Activated CD4-positive, alpha-beta memory T cell treated with anti-CD3 and anti-CD28 coated beads for 36 hours (primary cell): ENCODE measurements at regions not wholly inside any gene's neighbourhood (a gene's known extent, or its start where the extent isn't known, plus 50 kb on each side); places are given as distances from the start of the nearest gene placed in this dataset.

Experiments
- CTCF ChIA-PET: fragments of 350-600 bp; sonication (Branson Sonifier 250); formaldehyde crosslinking; loops from one replicate; lab custom pipeline; 2021; ENCODE audit warnings: antibody characterized with exemption, inconsistent platforms; lab: Charles Lee
- POLR2A ChIA-PET: fragments of 350-600 bp; sonication (Branson Sonifier 250); formaldehyde crosslinking; loops from one replicate; lab custom pipeline; 2021; ENCODE audit warnings: antibody characterized with exemption; lab: Charles Lee
- DNase-seq: peaks from one replicate; pipeline ENCODE4 v3.0.0-alpha.2; 2020
- H3K27ac Mint-ChIP-seq: one replicate; pipeline ENCODE4 v1.8.0; 2021; ENCODE audit warnings: mixed read lengths
- H3K27me3 Mint-ChIP-seq: one replicate; pipeline ENCODE4 v1.8.0; 2021; ENCODE audit warnings: mixed read lengths
- H3K36me3 Mint-ChIP-seq: one replicate; pipeline ENCODE4 v1.8.0; 2021; ENCODE audit warnings: mixed read lengths
- H3K4me1 Mint-ChIP-seq: one replicate; pipeline ENCODE4 v1.8.0; 2021; ENCODE audit warnings: low read depth, mixed read lengths
- H3K4me3 Mint-ChIP-seq: one replicate; pipeline ENCODE4 v1.8.0; 2021; ENCODE audit warnings: mild to moderate bottlenecking, mixed read lengths
- H3K9me3 Mint-ChIP-seq: one replicate; pipeline ENCODE4 v1.8.0; 2021; ENCODE audit warnings: mixed read lengths
- intact Hi-C: fragments of 100-400 bp; cut with micrococcal nuclease; formaldehyde crosslinking; loops from one replicate; pipeline ENCODE4 v1.15.1; 2023

GRCh38 chr22:27624042-27624441 lies 177.5 kb downstream of the MN1 start:
- no peak overlapping the region for H3K27ac Mint-ChIP-seq
- ChIA-PET CTCF (no interaction called here), POLR2A (no interaction called here)
- no peak for DNase-seq
- H3K36me3 Mint-ChIP-seq, result no peaks in the 10 kb centered on the region
- H3K4me3 Mint-ChIP-seq, result no peak overlapping the region
- no peaks in the 10 kb centered on the region for H3K4me1 Mint-ChIP-seq
- no peaks in the 10 kb centered on the region for H3K27me3 Mint-ChIP-seq
- intact Hi-C loops, result no loop called here
- H3K9me3 Mint-ChIP-seq, result no peaks in the 10 kb centered on the region

GRCh38 chr22:27624705-27625104 lies 176.9 kb downstream of the MN1 start:
- no peak for DNase-seq
- Mint-ChIP-seq H3K36me3 (no peaks in the 10 kb centered on the region), H3K4me3 (no peak overlapping the region), H3K9me3 (no peaks in the 10 kb centered on the region), H3K27me3 (no peaks in the 10 kb centered on the region), H3K4me1 (no peaks in the 10 kb centered on the region), H3K27ac (no peak overlapping the region)
- ChIA-PET CTCF (no interaction called here), POLR2A (no interaction called here)
- intact Hi-C loops, result no loop called here

- no peaks in the 10 kb centered on the region for H3K27me3 Mint-ChIP-seq
- CTCF ChIA-PET, result no interaction called here
- no peaks in the 10 kb centered on the region for H3K4me1 Mint-ChIP-seq
- no peak overlapping the region for H3K4me3 Mint-ChIP-seq
- H3K9me3 Mint-ChIP-seq, result no peaks in the 10 kb centered on the region
- no peaks in the 10 kb centered on the region for H3K36me3 Mint-ChIP-seq
- no peak overlapping the region for H3K27ac Mint-ChIP-seq
- POLR2A ChIA-PET, result no interaction called here
- intact Hi-C loops, result no loop called here
- DNase-seq, result no peak
These were observed 175.5 kb downstream of the MN1 start for GRCh38 chr22:27625769-27626674.

GRCh38 chr22:27626675-27627443 lies 174.7 kb downstream of the MN1 start:
- no peaks in the 10 kb centered on the region for H3K36me3 Mint-ChIP-seq
- POLR2A ChIA-PET, result no interaction called here
- CTCF ChIA-PET, result no interaction called here
- H3K27me3 Mint-ChIP-seq, result no peaks in the 10 kb centered on the region
- H3K4me3 Mint-ChIP-seq, result no peak overlapping the region
- H3K9me3 Mint-ChIP-seq, result no peaks in the 10 kb centered on the region
- no peaks in the 10 kb centered on the region for H3K4me1 Mint-ChIP-seq
- H3K27ac Mint-ChIP-seq, result no peak overlapping the region
- DNase-seq, result no peak
- intact Hi-C loops, result no loop called here

GRCh38 chr22:27627444-27627833 lies 174.1 kb downstream of the MN1 start:
- Mint-ChIP-seq H3K27ac (no peak overlapping the region), H3K9me3 (no peaks in the 10 kb centered on the region), H3K4me1 (no peaks in the 10 kb centered on the region), H3K36me3 (no peaks in the 10 kb centered on the region), H3K4me3 (no peak overlapping the region), H3K27me3 (no peaks in the 10 kb centered on the region)
- CTCF ChIA-PET, result no interaction called here
- intact Hi-C loops, result no loop called here
- POLR2A ChIA-PET, result no interaction called here
- no peak for DNase-seq

- ChIA-PET CTCF (no interaction called here), POLR2A (no interaction called here)
- H3K4me1 Mint-ChIP-seq, result no peaks in the 10 kb centered on the region
- no peaks in the 10 kb centered on the region for H3K27me3 Mint-ChIP-seq
- H3K9me3 Mint-ChIP-seq, result no peaks in the 10 kb centered on the region
- no peak for DNase-seq
- no peak overlapping the region for H3K27ac Mint-ChIP-seq
- intact Hi-C loops, result no loop called here
- no peaks in the 10 kb centered on the region for H3K36me3 Mint-ChIP-seq
- H3K4me3 Mint-ChIP-seq, result no peak overlapping the region
These were observed 173.7 kb downstream of the MN1 start for GRCh38 chr22:27627901-27628300.

GRCh38 chr22:27628341-27628740 lies 173.2 kb downstream of the MN1 start:
- no peaks in the 10 kb centered on the region for H3K9me3 Mint-ChIP-seq
- no peaks in the 10 kb centered on the region for H3K4me1 Mint-ChIP-seq
- no peak overlapping the region for H3K4me3 Mint-ChIP-seq
- no peak for DNase-seq
- intact Hi-C loops, result no loop called here
- no peaks in the 10 kb centered on the region for H3K27me3 Mint-ChIP-seq
- H3K27ac Mint-ChIP-seq, result no peak overlapping the region
- ChIA-PET POLR2A (no interaction called here), CTCF (no interaction called here)
- no peaks in the 10 kb centered on the region for H3K36me3 Mint-ChIP-seq

GRCh38 chr22:27628891-27629631 lies 172.5 kb downstream of the MN1 start:
- intact Hi-C loops, result no loop called here
- Mint-ChIP-seq H3K4me1 (no peaks in the 10 kb centered on the region), H3K36me3 (no peaks in the 10 kb centered on the region), H3K27ac (no peak overlapping the region), H3K9me3 (no peaks in the 10 kb centered on the region), H3K27me3 (peaks cover 3% of the 10 kb centered on the region), H3K4me3 (no peak overlapping the region)
- ChIA-PET CTCF (no interaction called here), POLR2A (no interaction called here)
- no peak for DNase-seq

- Mint-ChIP-seq H3K27ac (no peak overlapping the region), H3K9me3 (no peaks in the 10 kb centered on the region), H3K4me3 (no peak overlapping the region), H3K4me1 (no peaks in the 10 kb centered on the region), H3K27me3 (peaks cover 3% of the 10 kb centered on the region), H3K36me3 (no peaks in the 10 kb centered on the region)
- POLR2A ChIA-PET, result no interaction called here
- no peak for DNase-seq
- CTCF ChIA-PET, result no interaction called here
- intact Hi-C loops, result no loop called here
These were observed 171.5 kb downstream of the MN1 start for GRCh38 chr22:27629908-27630673.

- no peaks in the 10 kb centered on the region for H3K36me3 Mint-ChIP-seq
These were observed 170.8 kb downstream of the MN1 start for GRCh38 chr22:27630754-27631153.

GRCh38 chr22:27631641-27632040 lies 169.9 kb downstream of the MN1 start:
- Mint-ChIP-seq H3K36me3 (no peaks in the 10 kb centered on the region), H3K4me3 (no peak overlapping the region), H3K27me3 (peaks cover 6% of the 10 kb centered on the region), H3K9me3 (no peaks in the 10 kb centered on the region), H3K4me1 (no peaks in the 10 kb centered on the region), H3K27ac (no peak overlapping the region)
- ChIA-PET POLR2A (no interaction called here), CTCF (no interaction called here)
- DNase-seq, result no peak
- intact Hi-C loops, result no loop called here

More at GRCh38 chr22:27630754-27631153, 170.8 kb downstream of the MN1 start:
- intact Hi-C loops, result no loop called here
- Mint-ChIP-seq H3K4me3 (no peak overlapping the region), H3K27me3 (peaks cover 3% of the 10 kb centered on the region), H3K9me3 (no peaks in the 10 kb centered on the region), H3K4me1 (no peaks in the 10 kb centered on the region), H3K27ac (no peak overlapping the region)
- CTCF ChIA-PET, result no interaction called here
- POLR2A ChIA-PET, result no interaction called here
- no peak for DNase-seq
